IgD-negative memory B cell (primary cell): ENCODE measurements at regions not wholly inside any gene's neighbourhood (a gene's known extent, or its start where the extent isn't known, plus 50 kb on each side); places are given as distances from the start of the nearest gene placed in this dataset.
"Not testable (repeated sequence)": the region's sequence is repeated elsewhere in the genome, so short reads cannot be mapped to it uniquely, and the experiment has no call there.

Experiments used
- H3K27ac Mint-ChIP-seq, 3 donors: one replicate each; pipeline ENCODE4 v1.8.0; 2020 to 2022; ENCODE audit warnings: mild to moderate bottlenecking in 3 of 3, mixed read lengths in 3 of 3, moderate library complexity in 1 of 3
- H3K27me3 Mint-ChIP-seq: one replicate; pipeline ENCODE4 v1.8.0; 2021; ENCODE audit warnings: mixed read lengths
- H3K36me3 Mint-ChIP-seq: one replicate; pipeline ENCODE4 v1.8.0; 2020; ENCODE audit warnings: mild to moderate bottlenecking, mixed read lengths
- H3K4me1 Mint-ChIP-seq, 3 donors: one replicate each; pipeline ENCODE4 v1.8.0; 2020 to 2022; ENCODE audit warnings: mixed read lengths in 3 of 3, mild to moderate bottlenecking in 1 of 3
- H3K4me3 Mint-ChIP-seq, 4 donors: one replicate each; pipeline ENCODE4 v1.8.0; 2020 to 2022; ENCODE audit warnings: mild to moderate bottlenecking in 4 of 4, mixed read lengths in 4 of 4, moderate library complexity in 3 of 4
- H3K9me3 Mint-ChIP-seq, 3 donors: one replicate each; pipeline ENCODE4 v1.8.0; 2020 to 2021; ENCODE audit warnings: mixed read lengths in 3 of 3, mild to moderate bottlenecking in 1 of 3

DNA sequence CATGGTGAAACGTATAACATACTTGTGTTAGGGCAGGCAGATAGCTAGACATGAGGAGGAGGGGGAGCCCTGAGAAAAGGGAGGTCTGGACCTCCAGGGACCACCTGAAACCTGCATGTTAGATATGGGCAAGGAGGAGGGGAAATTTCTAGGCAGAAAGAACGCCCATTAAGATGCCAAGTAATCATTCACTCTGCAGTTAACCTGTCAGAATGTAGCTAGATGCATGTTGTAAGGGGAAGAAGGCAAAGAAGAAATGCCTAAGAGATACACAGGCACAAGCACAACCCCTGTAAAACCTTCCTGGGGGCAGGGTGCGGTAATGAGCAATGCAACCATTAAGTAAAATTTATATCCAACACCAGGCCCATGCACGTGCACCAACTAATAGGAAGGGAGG is 1055.3 kb upstream of the SPRY2 start:
- no peak overlapping the region for H3K27ac Mint-ChIP-seq
- peaks cover 1% of the 10 kb centered on the region for H3K36me3 Mint-ChIP-seq
- H3K4me1 Mint-ChIP-seq = no peaks in the 10 kb centered on the region
- no peak overlapping the region for H3K4me3 Mint-ChIP-seq
- peaks cover 2 to 16% (median 5%) of the 10 kb centered on the region in 3 donors for H3K9me3 Mint-ChIP-seq
- H3K27me3 Mint-ChIP-seq = no peaks in the 10 kb centered on the region

GRCh38 chr13:81395368-81395767 is 1054.4 kb upstream of the SPRY2 start:
- no peaks in the 10 kb centered on the region for H3K27me3 Mint-ChIP-seq
- H3K27ac Mint-ChIP-seq = no peak overlapping the region
- H3K36me3 Mint-ChIP-seq = peaks cover 1% of the 10 kb centered on the region
- no peak overlapping the region for H3K4me3 Mint-ChIP-seq
- no peaks in the 10 kb centered on the region for H3K4me1 Mint-ChIP-seq
- H3K9me3 Mint-ChIP-seq = peaks cover 1 to 16% (median 5%) of the 10 kb centered on the region in 3 donors

- no peaks in the 10 kb centered on the region for H3K4me1 Mint-ChIP-seq
- H3K36me3 Mint-ChIP-seq = peaks cover 1% of the 10 kb centered on the region
- H3K27ac Mint-ChIP-seq = no peak overlapping the region
- no peak overlapping the region for H3K4me3 Mint-ChIP-seq
- no peaks in the 10 kb centered on the region for H3K27me3 Mint-ChIP-seq
- peaks cover 2 to 19% (median 5%) of the 10 kb centered on the region in 3 donors for H3K9me3 Mint-ChIP-seq
These were observed 1053.7 kb upstream of the SPRY2 start for GRCh38 chr13:81394640-81395039.

DNA sequence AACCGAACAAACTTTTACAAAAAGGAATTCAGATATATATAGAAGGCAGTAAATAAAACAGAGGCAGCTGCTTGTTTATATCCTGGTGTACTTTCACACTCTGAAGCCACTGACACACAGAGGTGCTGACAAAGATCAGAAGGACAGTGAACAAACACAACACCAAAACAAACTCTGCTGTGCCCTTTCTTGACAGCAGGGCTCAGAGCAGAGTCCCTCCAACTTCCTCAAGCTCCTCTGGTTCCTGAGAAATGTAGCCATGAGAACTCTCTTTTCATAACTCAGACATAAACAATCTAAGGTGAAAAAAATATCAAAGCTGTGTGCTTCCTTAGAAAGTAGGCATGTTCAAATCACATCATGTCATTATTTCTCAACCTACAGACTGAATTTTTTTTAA is 1052.8 kb upstream of the SPRY2 start:
- peaks cover 2% of the 10 kb centered on the region for H3K36me3 Mint-ChIP-seq
- H3K4me3 Mint-ChIP-seq = no peak overlapping the region
- H3K4me1 Mint-ChIP-seq = no peaks in the 10 kb centered on the region
- H3K27me3 Mint-ChIP-seq = no peaks in the 10 kb centered on the region
- H3K27ac Mint-ChIP-seq = no peak overlapping the region
- peaks cover 3 to 19% (median 5%) of the 10 kb centered on the region in 3 donors for H3K9me3 Mint-ChIP-seq

DNA sequence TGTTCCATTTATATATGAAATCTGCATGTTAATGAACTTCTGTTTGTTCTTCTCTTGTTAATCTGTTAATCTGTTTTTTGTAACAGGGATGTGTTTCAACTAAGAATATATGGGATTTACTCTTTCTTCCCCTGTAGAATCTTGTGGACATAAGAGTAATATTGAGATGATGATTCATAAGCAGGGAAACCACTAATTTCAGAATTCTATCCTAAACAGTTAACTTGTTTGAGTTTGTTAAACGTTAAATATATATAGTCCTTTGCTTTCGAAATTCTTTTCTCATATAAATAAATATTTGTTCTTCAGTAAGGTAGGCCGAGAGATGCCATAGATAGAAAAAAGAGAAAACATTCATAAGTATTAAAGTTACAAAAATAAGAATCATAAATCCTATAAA is 1052.2 kb upstream of the SPRY2 start:
- Mint-ChIP-seq H3K4me1 (no peaks in the 10 kb centered on the region), H3K4me3 (no peak overlapping the region), H3K9me3 (peaks cover 4 to 19% (median 6%) of the 10 kb centered on the region in 3 donors), H3K27ac (no peak overlapping the region), H3K36me3 (peaks cover 3% of the 10 kb centered on the region), H3K27me3 (no peaks in the 10 kb centered on the region)

DNA sequence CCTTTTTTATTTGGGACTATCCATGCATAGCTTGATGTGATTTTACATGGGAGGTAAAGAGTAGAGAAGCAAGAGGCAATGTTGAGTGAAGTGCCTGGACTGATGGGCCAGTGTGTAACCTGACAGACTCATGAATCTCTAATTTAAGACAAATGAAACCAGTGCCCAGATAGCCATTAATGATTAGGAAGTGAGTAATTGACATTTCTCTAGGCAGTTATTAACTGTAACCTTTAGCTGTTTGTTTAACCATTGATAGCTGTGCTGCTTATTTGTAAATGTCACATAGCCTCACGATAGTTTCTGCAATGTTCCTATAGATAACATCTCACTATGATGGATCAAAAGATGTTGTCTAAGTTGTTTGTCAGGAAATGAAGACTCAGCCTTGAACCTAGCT is 1047.5 kb upstream of the SPRY2 start:
- Mint-ChIP-seq H3K4me1 (no peaks in the 10 kb centered on the region), H3K9me3 (peaks cover 5 to 32% (median 11%) of the 10 kb centered on the region in 3 donors), H3K27ac (no peak overlapping the region), H3K36me3 (peaks cover 2% of the 10 kb centered on the region), H3K27me3 (no peaks in the 10 kb centered on the region), H3K4me3 (no peak overlapping the region)

- H3K36me3 Mint-ChIP-seq = no peaks in the 10 kb centered on the region
- no peaks in the 10 kb centered on the region for H3K4me1 Mint-ChIP-seq
- H3K27me3 Mint-ChIP-seq = no peaks in the 10 kb centered on the region
- no peak overlapping the region for H3K4me3 Mint-ChIP-seq
- H3K27ac Mint-ChIP-seq = no peak overlapping the region
- H3K9me3 Mint-ChIP-seq = peaks cover 1 to 26% (median 10%) of the 10 kb centered on the region in 3 donors
These were observed 1042.5 kb upstream of the SPRY2 start for GRCh38 chr13:81383444-81383843.

DNA sequence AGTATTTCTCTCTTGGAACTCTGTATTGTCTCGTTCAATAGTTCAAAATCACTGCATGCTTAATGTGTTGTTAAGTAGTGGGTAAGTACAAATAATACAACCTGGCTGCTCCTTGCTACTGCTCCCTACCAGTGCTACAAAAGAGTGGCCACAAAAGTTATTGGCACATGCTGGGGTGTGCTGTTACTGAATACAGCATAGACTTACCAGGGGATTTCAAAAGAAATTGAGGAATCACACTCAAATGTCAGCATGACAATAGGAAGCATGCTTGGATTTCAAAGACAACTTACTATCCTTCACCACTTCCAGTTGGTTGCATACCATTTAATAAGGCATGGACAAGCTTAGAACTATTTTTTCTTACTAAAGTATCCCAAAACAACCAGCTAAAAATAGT is 1041.3 kb upstream of the SPRY2 start:
- no peak overlapping the region for H3K27ac Mint-ChIP-seq
- H3K36me3 Mint-ChIP-seq = no peaks in the 10 kb centered on the region
- H3K27me3 Mint-ChIP-seq = no peaks in the 10 kb centered on the region

DNA sequence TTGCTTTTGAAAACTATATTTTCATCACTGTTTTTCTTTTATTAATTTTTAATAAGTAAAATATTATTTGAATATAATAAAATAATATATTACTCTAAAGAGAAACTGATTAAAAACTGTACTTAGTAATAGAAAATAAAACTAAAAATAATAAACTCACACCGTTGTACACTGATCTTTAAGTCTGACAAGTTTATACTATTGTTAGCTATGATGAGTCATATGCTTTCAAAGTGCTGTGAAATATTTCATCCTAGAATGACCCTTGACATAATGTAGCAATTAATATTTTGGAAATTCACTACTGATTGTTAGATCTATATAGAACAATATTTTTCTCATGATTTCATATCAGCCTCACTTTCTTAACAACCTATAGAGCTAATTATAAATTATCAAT is 1040.6 kb upstream of the SPRY2 start:
- Mint-ChIP-seq H3K36me3 (no peaks in the 10 kb centered on the region), H3K27me3 (no peaks in the 10 kb centered on the region), H3K9me3 (peaks cover 4 to 22% (median 8%) of the 10 kb centered on the region in 3 donors), H3K27ac (no peak overlapping the region), H3K4me1 (no peaks in the 10 kb centered on the region), H3K4me3 (no peak overlapping the region)

More for the DNA sequence above, 1041.3 kb upstream of the SPRY2 start:
- Mint-ChIP-seq H3K4me3 (no peak overlapping the region), H3K9me3 (peaks cover 4 to 26% (median 8%) of the 10 kb centered on the region in 3 donors), H3K4me1 (no peaks in the 10 kb centered on the region)

DNA sequence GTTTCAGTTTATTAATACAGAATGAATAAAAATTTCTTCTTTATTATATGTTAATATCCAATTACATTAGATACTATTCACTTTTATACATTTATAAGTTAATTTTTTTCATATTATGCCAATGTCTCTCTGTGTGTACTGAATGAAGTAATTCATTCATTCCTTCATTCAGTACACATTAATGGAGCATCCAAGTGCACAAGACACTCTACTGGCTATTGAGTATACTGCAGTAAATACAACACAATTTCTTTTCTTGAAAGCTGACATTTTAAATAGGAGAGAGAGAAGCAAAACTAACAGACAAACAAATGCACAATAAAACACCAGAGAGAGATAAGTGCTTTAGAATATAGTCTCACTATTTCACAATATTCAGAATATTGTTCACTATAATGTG is 1038.3 kb upstream of the SPRY2 start:
- Mint-ChIP-seq H3K9me3 (peaks cover 3 to 13% (median 5%) of the 10 kb centered on the region in 3 donors), H3K36me3 (no peaks in the 10 kb centered on the region), H3K4me1 (no peaks in the 10 kb centered on the region), H3K27me3 (no peaks in the 10 kb centered on the region), H3K27ac (no peak overlapping the region), H3K4me3 (no peak overlapping the region)

- H3K4me3 Mint-ChIP-seq = no peak overlapping the region
- peaks cover 3 to 6% (median 6%) of the 10 kb centered on the region in 3 donors for H3K9me3 Mint-ChIP-seq
- H3K36me3 Mint-ChIP-seq = no peaks in the 10 kb centered on the region
- no peaks in the 10 kb centered on the region for H3K27me3 Mint-ChIP-seq
- H3K27ac Mint-ChIP-seq = no peak overlapping the region
- no peaks in the 10 kb centered on the region for H3K4me1 Mint-ChIP-seq
These were observed 1037.0 kb upstream of the SPRY2 start for GRCh38 chr13:81377921-81378320.

- no peaks in the 10 kb centered on the region for H3K27me3 Mint-ChIP-seq
- H3K4me3 Mint-ChIP-seq = no peak overlapping the region
- no peak overlapping the region for H3K27ac Mint-ChIP-seq
- peaks cover 5 to 6% (median 6%) of the 10 kb centered on the region in 3 donors for H3K9me3 Mint-ChIP-seq
- no peaks in the 10 kb centered on the region for H3K4me1 Mint-ChIP-seq
- H3K36me3 Mint-ChIP-seq = no peaks in the 10 kb centered on the region
These were observed 1034.8 kb upstream of the SPRY2 start for GRCh38 chr13:81375709-81376108.

GRCh38 chr13:81362711-81363110 is 1021.8 kb upstream of the SPRY2 start:
- H3K4me3 Mint-ChIP-seq, H3K27me3 Mint-ChIP-seq, H3K27ac Mint-ChIP-seq, H3K4me1 Mint-ChIP-seq, H3K36me3 Mint-ChIP-seq: not testable (repeated sequence)
- H3K9me3 Mint-ChIP-seq = peaks cover 0 to 14% (median 3%) of the 10 kb centered on the region in 3 donors

GRCh38 chr13:81350056-81350455 is 1009.1 kb upstream of the SPRY2 start:
- H3K27ac Mint-ChIP-seq = no peak overlapping the region
- peaks cover 0 to 4% (median 3%) of the 10 kb centered on the region in 3 donors for H3K9me3 Mint-ChIP-seq
- H3K36me3 Mint-ChIP-seq = peaks cover 1% of the 10 kb centered on the region
- H3K27me3 Mint-ChIP-seq = no peaks in the 10 kb centered on the region
- H3K4me1 Mint-ChIP-seq = no peaks in the 10 kb centered on the region
- H3K4me3 Mint-ChIP-seq = no peak overlapping the region

GRCh38 chr13:81340118-81341069 is 999.5 kb upstream of the SPRY2 start:
- not testable (repeated sequence) for H3K36me3 Mint-ChIP-seq, H3K9me3 Mint-ChIP-seq, H3K4me3 Mint-ChIP-seq, H3K4me1 Mint-ChIP-seq, H3K27ac Mint-ChIP-seq, H3K27me3 Mint-ChIP-seq

DNA sequence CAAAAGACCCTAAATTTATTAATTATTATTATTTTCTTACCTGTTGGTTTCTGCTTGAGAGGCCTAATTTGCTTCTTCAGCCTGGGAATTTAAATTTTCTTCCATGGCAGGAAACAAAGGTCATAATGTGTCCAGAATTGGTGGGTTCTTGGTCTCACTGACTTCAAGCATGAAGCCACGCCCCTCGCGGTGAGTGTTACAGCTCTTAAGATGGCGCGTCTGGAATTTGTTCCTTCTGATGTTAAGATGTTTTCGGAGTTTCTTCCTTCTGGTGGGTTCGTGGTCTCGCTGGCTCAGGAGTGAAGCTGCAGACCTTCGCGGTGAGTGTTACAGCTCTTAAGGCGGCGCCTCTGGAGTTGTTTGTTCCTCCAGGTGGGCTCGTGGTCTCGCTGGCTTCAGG is 998.7 kb upstream of the SPRY2 start:
- not testable (repeated sequence) for H3K9me3 Mint-ChIP-seq, H3K27ac Mint-ChIP-seq, H3K4me1 Mint-ChIP-seq, H3K4me3 Mint-ChIP-seq, H3K36me3 Mint-ChIP-seq, H3K27me3 Mint-ChIP-seq
